ENCODE measurements at regions not wholly inside any gene's neighbourhood (a gene's known extent, or its start where the extent isn't known, plus 50 kb on each side); places are given as distances from the start of the nearest gene placed in this dataset.

DNA sequence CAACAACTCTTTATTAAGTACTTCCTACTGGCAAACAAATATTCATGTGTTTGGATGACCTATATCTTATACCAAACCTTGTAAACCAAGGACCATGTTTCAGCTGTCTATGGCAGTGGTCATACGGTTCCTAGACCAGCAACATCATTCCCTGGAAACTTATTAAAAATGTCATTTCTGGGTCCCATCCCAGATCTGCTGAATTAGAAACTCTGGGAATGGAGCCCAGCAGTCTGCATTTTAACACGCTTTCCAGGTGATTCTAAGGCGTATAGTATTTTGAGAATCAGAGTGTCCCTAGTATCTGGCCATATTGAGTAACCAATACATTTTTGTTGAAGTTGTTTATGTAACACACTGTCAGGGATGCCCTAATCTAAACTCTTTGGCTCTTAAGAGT lies 363.4 kb upstream of the LRRC3B start:
- TF ChIP-seq, protein P1, sequence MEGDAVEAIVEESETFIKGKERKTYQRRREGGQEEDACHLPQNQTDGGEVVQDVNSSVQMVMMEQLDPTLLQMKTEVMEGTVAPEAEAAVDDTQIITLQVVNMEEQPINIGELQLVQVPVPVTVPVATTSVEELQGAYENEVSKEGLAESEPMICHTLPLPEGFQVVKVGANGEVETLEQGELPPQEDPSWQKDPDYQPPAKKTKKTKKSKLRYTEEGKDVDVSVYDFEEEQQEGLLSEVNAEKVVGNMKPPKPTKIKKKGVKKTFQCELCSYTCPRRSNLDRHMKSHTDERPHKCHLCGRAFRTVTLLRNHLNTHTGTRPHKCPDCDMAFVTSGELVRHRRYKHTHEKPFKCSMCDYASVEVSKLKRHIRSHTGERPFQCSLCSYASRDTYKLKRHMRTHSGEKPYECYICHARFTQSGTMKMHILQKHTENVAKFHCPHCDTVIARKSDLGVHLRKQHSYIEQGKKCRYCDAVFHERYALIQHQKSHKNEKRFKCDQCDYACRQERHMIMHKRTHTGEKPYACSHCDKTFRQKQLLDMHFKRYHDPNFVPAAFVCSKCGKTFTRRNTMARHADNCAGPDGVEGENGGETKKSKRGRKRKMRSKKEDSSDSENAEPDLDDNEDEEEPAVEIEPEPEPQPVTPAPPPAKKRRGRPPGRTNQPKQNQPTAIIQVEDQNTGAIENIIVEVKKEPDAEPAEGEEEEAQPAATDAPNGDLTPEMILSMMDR (IDR thresholded peaks at IDR 0.05; ENCODE audit: insufficient read depth, low read length, missing control alignments): no peak
- ChIA-PET CTCF (no interaction called here), POLR2A (no interaction called here)
- no peak overlapping the region for H3K4me3 ChIP-seq (ENCODE audit: low read depth, low read length)
- no peak for DNase-seq (ENCODE audit: low read depth, low spot score)

- TF ChIP-seq, protein P1 (IDR thresholded peaks at IDR 0.05; ENCODE audit: insufficient read depth, low read length, missing control alignments): no peak
- ChIA-PET CTCF (no interaction called here), POLR2A (no interaction called here)
- no peak for DNase-seq (ENCODE audit: low read depth, low spot score)
- H3K4me3 ChIP-seq (ENCODE audit: low read depth, low read length): no peak overlapping the region
Observed at GRCh38 chr3:26260139-26260538, 362.4 kb upstream of the LRRC3B start.

GRCh38 chr3:26264708-26265107 lies 357.9 kb upstream of the LRRC3B start:
- ChIA-PET CTCF (no interaction called here), POLR2A (no interaction called here)
- TF ChIP-seq, protein P1 (IDR thresholded peaks at IDR 0.05; ENCODE audit: insufficient read depth, low read length, missing control alignments): no peak
- H3K4me3 ChIP-seq (ENCODE audit: low read depth, low read length): no peak overlapping the region
- DNase-seq (ENCODE audit: low read depth, low spot score): no peak

- no peak for DNase-seq (ENCODE audit: low read depth, low spot score)
- ChIA-PET CTCF (no interaction called here), POLR2A (no interaction called here)
- TF ChIP-seq, protein P1 (IDR thresholded peaks at IDR 0.05; ENCODE audit: insufficient read depth, low read length, missing control alignments): no peak
- no peak overlapping the region for H3K4me3 ChIP-seq (ENCODE audit: low read depth, low read length)
Observed at GRCh38 chr3:26271848-26272247, 350.7 kb upstream of the LRRC3B start.

DNA sequence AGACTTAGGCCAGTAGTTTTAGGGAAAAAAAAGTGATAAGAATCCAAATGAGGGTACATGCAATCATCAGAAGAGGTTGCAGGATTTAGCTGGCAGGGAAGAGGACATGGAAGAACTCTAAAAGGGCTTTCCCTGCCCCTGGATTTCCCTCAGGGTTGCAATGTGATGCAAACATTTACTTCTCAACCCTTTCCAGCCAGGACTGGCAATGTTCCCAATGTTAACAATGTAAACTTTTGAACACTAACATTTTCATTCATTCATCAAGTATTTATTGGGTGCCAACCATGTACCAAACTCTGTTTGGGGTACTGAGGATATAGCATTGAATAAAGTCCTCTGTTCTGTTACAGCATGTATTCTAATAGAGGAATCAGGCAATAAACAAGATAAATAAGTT lies 349.4 kb upstream of the LRRC3B start:
- ChIA-PET CTCF (no interaction called here), POLR2A (no interaction called here)
- TF ChIP-seq, protein P1 (IDR thresholded peaks at IDR 0.05; ENCODE audit: insufficient read depth, low read length, missing control alignments): no peak
- H3K4me3 ChIP-seq (ENCODE audit: low read depth, low read length): no peak overlapping the region
- no peak for DNase-seq (ENCODE audit: low read depth, low spot score)

DNA sequence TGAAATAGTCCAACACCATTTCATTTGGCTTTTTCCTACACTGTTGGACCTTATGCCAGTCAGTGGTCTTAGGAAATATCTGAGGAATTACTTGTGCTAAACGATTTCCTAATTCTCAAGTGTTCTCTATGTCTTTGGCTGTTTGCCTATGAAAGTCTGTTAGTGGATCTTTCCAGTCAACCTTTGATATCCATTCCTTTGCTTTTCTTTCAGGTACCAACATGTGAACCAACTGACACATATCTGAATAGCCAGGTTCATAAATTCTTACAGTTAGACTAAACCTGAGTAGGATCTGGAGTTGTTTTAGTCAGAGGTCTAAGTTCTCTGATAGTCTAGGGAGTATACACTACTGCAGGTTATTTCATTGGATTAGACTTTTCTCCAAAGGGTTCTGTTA lies 343.5 kb upstream of the LRRC3B start:
- ChIA-PET POLR2A (no interaction called here), CTCF (no interaction called here)
- TF ChIP-seq, protein P1 (IDR thresholded peaks at IDR 0.05; ENCODE audit: insufficient read depth, low read length, missing control alignments): no peak

More for the DNA sequence above, 343.5 kb upstream of the LRRC3B start:
- H3K4me3 ChIP-seq (ENCODE audit: low read depth, low read length): no peak overlapping the region
- DNase-seq (ENCODE audit: low read depth, low spot score): no peak
